ENCODE measurements at regions not wholly inside any gene's neighbourhood (a gene's known extent, or its start where the extent isn't known, plus 50 kb on each side); places are given as distances from the start of the nearest gene placed in this dataset.

GRCh38 chr17:34527908-34528470 lies 51.4 kb upstream of the TMEM132E start:
- DNase-seq = no peak

DNA sequence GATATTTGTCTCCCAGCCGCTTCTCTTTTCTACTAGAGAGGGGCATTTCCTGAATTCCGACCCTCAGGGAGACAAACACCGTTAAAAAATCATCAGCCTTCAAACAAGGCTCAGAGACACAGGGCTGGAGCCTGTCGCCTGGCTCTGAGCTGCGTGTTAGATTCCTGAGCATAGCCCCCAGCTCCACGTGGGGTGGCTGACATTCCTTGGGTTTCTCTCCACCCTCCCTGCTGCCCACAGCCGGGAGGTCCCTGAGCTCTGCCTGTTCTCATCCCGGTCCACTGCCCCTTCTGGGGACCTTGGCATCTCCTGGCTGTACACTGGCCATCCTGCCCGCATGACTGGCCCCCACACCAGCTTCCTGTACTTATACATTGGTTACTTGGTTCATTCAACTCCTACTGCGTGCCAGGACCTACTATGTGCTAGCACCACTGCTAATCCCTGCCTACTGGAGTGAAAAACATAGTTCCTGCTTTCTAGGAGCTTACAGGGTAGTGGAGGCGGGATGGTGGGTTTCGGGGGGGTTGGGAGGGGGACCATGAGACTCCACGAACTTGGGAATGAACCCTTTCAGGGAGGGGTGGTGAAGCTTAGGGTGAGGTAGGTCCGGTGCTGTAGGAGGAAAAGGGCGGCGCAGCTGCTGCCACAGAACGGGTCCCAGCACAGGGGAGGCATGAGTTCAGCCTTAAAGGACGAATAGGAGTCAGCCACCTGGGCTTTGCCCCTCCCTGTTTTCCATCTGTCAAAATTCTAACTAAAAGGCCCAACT lies 52.1 kb upstream of the TMEM132E start:
- no peak for DNase-seq

DNA sequence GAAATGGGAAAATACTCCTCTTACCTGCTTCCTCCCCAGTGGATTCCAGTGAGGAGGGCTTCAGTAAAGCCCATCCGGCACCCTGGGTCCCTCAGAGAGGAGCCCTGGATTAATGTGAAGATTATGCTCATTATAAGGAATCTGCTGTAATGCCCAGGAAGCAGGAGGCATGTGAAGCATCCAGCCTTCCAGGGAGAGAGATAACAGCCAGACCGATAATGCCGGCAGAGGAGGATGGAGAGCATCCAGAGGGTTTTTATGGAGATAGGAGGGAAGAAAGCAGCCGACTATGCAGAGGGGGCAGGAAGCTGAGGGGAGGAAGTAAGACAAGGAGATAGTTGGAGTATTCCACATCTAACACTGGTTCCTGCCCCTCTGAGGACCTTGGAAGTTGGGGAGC lies 53.7 kb upstream of the TMEM132E start:
- DNase-seq = no peak

DNA sequence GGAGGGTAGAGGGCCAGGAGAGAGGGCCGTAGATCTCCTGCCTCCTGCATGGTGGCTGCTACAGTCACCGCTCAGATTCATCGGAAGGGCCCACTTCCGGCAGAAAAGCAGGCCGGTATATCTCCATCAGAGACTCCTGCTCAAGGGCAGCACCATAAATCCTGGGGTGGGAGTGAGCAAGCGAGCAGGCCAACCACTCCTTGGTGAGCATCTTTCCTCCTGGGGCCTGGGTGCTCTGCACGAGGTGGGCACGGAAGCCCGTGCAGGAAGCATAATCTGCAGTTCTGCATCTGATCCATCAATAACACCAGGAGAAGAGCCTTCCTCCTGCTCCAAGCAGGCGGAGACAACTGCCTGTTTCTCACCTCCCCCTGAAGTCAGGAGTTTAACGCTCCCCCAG lies 57.4 kb upstream of the TMEM132E start:
- no peak for DNase-seq

- no peak for DNase-seq
Measured at GRCh38 chr17:34519282-34519681, 60.1 kb upstream of the TMEM132E start.

DNA sequence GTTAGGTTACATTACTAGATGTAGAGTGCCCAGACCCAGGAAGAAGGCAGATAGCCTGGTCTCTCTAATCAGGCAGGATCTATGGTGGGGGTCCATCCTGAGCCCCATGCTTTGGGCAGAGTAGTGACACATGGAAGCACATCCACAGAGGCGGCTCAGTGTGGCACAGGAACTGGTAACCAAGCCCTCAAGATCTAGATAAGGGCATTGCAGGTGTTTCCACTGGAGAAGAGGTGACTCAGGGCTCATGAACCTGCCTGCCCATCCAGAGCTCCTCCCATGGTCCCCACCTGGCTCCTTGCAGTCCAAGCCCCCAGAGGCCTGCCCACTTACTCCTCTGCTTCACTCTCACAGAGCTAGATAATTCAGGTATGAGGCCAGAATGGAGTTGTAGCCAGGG lies 62.0 kb upstream of the TMEM132E start:
- DNase-seq = no peak

- no peak for DNase-seq
Measured at GRCh38 chr17:34511931-34512330, 67.5 kb upstream of the TMEM132E start.

GRCh38 chr17:34511265-34511664 lies 68.1 kb upstream of the TMEM132E start:
- DNase-seq = no peak

- no peak for DNase-seq
Measured at GRCh38 chr17:34504814-34505484, 74.4 kb upstream of the TMEM132E start.

DNA sequence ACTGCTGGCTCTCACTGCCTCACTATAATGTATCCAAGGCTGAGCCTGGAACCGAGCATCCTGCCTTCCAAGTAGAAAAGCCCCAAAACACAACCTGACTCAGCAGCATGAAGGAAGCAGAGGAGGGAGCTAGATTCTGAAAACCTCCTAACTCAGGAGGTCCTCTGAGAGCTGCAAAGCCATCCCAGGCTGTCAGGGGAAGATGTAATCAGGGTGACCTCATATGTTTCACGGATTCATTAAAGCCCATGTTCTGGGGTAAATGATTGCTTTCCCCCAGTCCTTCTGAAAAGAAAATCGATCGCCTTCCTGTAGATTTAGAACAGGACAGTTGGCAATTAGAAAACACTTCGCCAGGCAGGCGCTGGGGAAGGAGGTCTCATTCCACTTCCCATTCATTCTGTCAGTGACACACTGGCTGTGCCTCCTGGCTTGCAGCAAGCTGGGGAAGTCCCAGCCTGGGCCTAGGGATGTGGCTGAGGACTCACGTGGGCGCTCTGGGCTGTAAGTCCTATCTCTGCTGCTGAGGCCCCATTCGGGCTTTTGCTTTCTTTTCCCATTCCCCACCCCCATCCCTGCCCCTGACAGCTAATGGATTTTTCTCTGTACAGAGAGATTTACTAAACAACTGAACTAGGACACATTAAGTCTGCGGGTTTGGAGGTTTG lies 75.7 kb upstream of the TMEM132E start:
- DNase-seq = no peak

DNA sequence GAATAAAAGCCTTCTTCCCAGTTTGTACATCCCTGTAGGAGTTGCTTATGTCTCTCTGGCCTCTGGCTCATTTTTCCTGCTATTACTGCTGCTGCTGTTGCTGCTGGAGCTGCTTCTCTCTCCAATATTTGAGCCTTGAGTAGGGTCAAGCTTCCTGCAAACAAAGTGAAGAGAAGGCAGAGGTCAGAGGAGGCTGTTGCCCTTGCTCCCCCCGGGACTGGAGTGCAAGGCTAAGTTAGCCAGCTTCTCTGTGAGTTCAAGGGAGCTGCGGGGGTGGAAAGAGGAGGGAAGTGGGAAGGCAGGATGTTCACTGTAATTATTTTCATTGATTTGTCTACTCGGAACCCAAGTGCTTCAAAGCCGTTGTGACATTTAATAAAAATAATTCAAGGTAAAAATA lies 77.0 kb upstream of the TMEM132E start:
- no peak for DNase-seq

- no peak for DNase-seq
Measured at GRCh38 chr17:34499576-34499975, 79.8 kb upstream of the TMEM132E start.

GRCh38 chr17:34493917-34494316 lies 85.5 kb upstream of the TMEM132E start:
- no peak for DNase-seq

- DNase-seq = no peak
Measured at GRCh38 chr17:34487626-34488025, 91.8 kb upstream of the TMEM132E start.

GRCh38 chr17:34486761-34487160 lies 92.6 kb upstream of the TMEM132E start:
- DNase-seq = no peak

- DNase-seq = peak in 1 of 2 donors; percentile 33
Measured at GRCh38 chr17:34485999-34486398, 93.4 kb upstream of the TMEM132E start.

DNA sequence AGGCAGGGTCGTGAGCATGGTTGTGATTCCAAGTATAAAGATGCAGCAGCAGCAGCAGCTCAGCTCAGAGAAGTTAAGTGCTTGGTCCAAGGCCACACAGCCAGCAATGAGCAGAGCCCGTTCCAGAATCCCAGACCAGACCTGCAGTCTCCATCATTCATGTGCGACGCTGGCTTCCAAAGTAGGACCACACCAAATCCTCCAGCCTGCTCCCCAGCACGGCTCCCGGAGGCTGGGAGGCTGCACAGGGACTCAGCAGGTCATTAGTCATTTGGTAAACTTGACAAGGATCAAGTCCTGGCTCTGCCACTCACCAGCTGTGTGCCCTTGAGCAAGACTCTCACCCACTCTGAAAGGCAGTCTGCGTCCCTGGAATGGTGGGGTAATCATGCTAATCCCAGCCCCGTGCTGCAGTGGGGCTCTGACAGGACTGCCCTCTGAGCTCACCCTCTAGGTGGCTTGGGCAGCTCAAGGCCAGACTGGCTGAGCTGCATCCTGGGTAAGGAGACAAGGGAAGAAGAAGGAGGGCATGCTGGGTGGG lies 95.1 kb upstream of the TMEM132E start:
- no peak for DNase-seq

GRCh38 chr17:34482730-34483129 lies 96.7 kb upstream of the TMEM132E start:
- DNase-seq = no peak

- no peak for DNase-seq
Measured at GRCh38 chr17:34481779-34482178, 97.6 kb upstream of the TMEM132E start.

GRCh38 chr17:34479371-34479770 lies 100.0 kb upstream of the TMEM132E start:
- DNase-seq = no peak

- no peak for DNase-seq
Measured at GRCh38 chr17:34478244-34478643, 101.1 kb upstream of the TMEM132E start.

DNA sequence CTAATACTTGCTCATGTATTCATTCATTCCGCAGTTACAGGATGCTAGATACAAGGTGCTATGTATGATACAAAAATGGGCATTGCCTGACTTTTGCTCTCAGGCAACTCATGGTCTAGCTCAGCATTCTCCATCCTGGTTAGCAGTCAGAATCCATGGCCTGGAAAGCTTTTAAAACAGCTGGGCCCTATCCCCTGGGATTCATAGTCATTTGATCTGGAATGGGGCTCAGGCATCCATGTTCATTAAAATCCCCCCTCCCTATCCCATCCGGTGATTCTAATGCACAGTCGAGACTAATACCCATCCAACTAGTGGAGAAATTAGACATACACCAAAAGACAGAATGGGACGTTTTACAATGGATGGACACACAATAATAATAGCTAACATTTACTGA lies 104.1 kb upstream of the TMEM132E start:
- DNase-seq = no peak

GRCh38 chr17:34474706-34475105 lies 104.7 kb upstream of the TMEM132E start:
- DNase-seq = no peak

- no peak for DNase-seq
Measured at GRCh38 chr17:34472363-34472762, 107.0 kb upstream of the TMEM132E start.

Measured in bone marrow (tissue), 2 donors.